CD1c-positive myeloid dendritic cell (primary cell): ENCODE measurements at regions not wholly inside any gene's neighbourhood (a gene's known extent, or its start where the extent isn't known, plus 50 kb on each side); places are given as distances from the start of the nearest gene placed in this dataset.

Experiments
- DNase-seq: peaks from one replicate; pipeline ENCODE4 v3.0.0-alpha.2; 2016; ENCODE audit errors: extremely low spot score

DNA sequence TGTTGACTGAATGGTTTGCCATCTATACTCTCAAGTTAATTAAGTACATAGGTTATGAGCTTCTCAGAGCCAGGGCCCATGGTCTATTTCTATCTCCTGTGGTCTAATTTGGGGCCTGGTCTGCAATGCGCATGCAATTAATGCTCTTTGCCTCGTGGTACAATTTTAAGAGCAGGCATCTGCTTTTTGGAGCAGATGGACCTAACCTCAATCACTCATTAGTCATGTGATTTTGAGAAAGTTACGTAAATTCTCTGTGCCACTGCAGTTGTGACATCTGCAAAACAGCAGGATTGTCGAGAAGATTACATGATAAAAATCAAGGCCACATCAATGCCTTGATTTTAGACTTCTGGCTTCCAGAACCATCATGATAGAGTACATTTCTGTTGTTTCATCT is 543.7 kb upstream of the ADAMTS9 start:
- no peak for DNase-seq

DNA sequence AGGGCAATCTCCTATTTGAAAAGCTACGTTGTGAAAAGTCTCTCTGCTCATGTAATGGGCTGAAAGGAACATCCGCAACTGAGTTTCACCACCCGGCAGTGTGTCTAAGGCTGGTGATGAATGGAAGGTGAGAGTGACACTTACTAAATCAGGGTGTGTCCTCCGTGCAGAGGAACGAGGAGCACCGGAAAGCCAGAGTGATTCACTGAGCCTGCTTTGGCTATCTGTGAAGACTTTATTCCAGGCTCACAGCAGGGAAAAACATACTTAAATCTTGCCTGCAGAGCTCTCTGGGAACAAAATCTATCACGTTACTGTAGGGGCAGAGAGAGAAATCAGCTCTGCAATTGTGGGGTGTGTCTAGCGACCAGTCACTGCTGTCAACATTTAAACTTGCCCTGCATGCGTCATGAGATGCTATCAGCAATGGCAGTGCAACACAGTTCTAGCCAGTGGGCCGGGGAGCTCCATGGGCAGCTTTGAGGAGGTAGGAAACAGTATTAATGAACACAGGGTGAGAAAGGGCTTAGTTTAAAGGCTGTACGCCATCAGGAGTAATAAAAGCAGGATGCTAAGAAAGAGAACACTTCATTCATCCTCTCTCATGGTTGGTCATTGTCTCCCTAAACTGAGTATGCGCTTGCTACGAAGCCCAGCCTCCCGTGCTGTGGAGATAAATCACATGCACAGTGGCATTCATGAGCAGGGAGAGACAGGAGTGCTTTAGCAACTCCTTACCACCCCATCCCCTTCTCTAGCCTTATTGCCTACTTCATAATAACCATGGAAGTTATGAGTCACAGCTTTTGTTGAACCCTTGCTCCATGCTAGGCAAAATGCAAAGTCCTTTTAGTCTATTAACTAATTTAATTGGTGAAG is 542.7 kb upstream of the ADAMTS9 start:
- no peak for DNase-seq

DNA sequence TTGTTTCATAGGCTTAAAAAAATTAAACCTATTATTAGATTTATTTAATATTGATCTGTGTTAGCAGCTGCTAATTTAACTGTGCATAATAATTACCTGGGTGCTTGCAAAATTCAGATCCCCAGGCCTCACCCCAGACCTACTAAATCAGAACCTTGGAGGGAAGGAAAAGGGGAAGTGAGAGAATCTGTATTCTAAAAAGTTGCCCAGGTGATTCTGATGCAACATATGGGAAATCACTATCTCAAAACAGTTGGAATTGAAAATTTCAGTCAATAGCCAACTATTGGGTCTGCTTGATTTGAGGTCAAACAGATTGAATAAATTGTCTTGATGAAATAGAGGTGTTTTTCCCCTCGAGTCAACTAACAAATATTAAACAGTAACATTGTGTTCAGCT is 538.5 kb upstream of the ADAMTS9 start:
- DNase-seq, result no peak

DNA sequence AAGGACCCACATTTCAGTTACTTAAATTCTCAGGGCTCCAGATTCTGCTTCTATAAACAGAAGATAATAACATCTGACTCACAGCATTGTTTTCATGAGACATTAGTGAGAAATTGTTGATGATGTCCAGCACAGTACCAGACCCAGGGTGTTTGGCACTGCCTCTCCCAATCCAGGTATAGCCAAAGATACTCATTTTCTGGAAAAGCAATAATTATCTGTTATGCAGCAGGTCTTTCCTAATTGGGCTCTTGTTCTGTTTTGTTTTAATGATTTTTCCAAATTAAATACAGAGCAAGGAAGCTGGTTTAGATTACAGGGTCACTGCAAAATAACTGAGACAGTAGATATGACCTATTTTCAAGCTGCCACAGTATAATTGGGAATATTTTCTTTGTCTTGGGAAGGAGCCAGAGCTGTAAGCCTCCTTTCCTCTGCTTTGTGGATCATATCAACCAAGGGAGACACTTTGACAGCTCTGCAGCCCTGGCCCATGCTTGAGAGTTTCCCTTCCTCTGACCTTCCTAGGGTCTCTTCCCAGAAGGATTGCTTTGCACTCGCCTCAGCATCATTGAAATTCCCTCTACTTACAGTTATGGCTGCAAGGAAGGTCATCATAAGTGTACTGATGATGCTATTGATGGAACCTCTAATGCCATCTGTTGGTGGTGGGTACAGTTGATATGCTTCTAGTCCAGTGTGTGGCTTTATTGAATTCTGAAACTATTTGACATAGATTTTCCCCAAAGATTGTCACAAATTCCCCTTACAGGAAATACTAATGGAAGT is 522.4 kb upstream of the ADAMTS9 start:
- no peak for DNase-seq

DNA sequence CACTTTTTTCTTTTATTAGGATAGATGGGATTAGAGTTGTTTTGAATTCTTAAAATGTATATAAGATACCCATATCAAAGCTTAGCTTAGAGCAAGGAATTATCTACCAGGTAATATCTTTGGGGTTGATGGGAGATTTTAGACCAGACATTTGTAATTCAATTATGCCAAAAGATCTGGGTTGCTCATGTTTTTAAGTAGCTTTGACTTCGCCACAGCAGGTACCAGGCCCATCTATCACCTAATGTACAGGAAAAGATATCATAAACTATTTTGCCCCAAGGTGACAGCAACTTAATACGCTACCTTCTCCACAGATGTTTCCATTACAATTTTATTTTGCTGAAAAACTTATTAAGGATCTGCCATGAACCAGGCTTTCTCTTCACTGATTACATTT is 514.6 kb upstream of the ADAMTS9 start:
- no peak for DNase-seq

DNA sequence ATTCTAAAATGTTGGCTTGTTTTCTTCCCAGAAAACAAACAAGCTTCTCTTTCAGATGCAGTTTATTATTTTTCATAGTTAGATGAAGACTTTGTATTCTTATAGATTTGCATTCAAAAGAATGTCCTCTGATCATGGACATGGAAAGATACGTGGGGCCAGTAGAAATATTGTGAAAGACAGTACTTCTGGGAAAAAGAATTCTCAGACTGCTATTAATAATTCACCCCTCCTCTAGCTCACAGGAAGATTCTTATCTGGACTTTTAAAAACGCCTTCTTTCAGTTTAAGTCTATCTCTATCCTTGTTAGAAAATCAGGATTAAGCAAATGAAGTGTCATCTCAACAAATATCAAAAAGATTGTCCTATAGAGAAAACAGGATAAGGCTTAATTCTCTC is 514.1 kb upstream of the ADAMTS9 start:
- DNase-seq, result no peak

DNA sequence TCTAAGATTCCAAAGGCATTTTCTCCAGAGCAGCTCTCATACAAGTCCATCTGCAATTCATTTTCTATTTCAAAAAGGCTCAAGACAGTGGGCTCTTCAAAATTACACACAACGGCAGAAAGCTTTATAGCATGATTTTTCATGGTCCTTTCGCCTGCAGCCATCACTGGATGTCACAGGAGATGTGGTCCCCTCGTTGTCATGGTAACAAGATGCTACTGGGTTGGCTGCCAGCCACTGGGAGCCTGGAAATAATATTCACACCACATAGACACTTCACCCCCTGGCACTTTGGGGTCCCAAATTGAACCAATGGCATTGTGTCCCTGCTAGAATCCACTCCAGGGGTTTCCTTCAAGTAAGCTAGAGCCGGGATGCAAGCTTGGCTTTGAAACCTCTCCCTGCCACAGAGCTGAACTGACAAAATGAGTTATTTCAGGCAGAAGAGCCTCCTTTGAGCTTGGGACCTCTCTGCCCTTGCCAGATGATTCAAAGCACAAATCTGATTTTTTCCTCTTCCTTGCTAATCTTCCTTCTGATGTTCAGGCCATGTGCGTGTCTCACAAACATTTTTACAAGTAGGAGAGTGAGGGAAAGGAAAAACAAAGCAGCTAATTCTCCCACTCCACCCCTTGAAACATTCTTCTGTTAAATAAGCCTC is 512.6 kb upstream of the ADAMTS9 start:
- DNase-seq, result no peak

DNA sequence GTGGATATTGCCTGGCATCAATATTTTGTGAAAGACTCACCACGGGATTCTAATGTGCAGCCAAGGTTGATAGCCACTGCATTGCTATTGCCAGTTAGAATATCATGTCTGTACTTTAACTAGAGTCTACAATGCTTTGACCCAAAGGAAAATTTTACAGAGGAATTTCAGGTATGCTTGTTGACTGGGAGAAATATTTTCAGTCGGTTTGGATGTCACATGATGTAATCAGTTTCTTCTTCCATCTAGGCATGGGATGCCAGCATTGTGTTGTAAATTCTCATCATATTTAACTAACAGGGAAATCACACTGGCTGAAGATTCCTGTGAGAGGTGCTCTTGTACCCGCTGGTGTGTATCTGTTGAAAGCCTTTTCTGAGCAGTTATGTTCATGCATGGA is 508.9 kb upstream of the ADAMTS9 start:
- DNase-seq, result no peak

DNA sequence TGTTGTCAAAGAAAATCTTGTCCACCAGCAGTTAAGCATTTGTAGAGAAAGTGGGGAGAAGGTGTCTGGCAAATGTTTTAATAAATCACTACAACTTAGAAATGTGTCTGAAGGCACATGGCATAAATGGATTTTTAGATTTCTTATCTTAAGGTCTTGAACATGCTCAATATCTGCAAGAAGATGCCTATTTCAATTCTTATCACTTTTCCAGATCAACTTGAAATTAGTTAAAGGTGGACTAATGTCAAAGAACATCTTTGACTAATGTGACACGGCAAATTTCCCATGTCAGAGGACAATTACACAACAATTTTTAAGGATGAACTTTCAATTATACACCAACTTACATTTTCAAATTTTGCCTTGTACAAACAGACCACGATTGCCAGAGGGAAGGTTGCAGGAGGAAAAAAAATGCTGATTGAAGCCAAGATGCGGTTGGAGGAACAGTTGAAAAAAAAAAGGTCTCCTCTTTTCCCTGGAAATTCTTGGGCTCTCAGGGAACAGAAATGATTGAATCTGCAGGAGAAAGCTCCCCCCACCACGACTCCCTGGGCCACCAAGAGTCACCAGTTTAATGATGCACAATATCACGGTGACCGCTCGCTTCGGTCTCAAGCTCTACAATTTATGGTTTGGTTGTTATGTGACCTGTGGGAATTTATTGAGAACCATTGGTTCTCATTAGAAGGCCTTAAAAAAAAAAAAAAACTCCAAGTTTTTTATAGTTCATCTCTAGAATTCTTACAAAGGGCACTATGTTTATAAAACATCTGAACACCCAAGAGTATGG is 507.6 kb upstream of the ADAMTS9 start:
- DNase-seq, result no peak

DNA sequence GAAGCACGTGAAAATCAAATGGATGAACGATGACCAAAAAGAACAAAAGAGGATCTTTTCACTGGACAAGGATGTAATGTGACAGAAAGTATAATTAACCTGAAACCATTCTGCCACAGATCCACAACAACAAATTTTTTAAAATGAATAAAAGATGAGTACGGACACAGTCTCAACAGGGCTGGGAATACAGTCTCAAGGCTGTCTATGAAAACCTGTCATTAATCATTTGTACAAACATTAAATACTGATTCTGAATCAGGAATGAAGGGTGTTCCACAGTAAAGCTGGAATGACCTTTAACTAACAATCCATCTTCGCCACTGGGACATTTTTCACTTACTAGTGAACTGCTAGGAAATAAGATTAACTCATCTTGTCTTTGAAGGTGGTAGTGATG is 506.9 kb upstream of the ADAMTS9 start:
- DNase-seq, result no peak

DNA sequence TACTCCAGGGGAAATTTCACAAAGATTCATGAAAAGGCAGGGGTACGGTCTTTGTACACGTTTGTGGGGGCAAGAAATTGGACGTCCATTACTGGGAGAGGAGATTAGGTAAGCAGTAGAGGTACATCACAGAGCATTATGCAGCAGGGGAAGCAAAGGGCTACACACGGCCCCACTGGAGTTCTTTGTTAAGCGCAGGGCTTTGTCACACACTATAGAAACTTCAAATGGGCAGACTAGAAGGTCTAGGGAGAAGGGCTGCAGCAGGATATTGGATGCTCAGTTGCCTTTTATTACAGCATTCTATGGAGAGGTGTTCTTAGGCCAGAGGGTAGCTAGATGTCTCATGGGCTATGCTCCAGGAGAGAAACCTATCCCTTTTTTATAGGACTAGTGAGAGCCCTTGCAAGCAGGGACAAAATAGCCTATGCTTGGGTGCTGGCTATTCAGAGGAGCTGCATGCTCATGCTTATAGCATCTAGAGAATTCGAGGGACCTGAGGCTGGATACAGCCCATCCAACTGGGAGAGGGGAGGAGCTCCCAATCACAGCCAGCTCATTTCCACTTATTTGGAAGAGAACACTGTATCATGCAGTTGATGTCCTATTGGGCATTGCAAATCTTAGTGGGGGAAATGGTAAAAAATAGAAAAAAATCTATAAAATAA is 506.4 kb upstream of the ADAMTS9 start:
- no peak for DNase-seq

DNA sequence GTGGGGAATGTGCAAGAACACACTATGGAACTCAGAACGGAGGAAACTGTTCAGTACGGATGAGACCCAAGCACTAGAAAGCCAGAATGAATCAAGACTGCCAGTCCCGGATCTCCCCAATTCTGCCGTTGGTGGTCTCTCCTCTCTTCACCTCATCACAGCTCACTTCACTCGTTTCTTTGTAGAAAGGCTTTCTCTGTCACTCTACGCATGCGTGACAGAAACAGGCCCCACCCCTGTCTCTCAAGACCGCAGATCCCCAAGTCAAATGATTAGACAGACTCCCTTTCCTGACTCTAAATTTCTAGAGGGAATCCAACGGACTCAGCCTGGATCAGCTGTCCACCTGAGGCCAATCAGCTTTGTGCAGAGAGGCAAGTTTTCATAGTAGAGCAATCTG is 505.7 kb upstream of the ADAMTS9 start:
- no peak for DNase-seq

DNA sequence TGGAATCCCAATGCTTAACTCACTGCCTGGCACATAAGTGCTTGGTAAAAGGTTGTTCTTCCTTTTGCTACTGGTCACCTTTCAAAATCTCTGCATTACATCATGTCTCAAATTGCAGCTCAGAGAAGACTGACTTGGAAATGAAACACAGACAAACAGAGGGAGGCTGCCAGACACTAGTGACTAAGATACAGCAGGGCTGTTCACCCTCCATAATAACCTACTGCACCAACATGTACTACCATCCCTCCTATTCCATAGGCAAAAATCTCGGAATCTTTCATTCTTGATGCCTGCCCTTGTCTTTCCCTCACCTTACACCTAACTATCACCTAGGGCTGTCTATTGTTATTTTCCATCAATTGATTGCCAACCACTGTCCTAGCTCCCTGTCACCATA is 502.3 kb upstream of the ADAMTS9 start:
- no peak for DNase-seq

DNA sequence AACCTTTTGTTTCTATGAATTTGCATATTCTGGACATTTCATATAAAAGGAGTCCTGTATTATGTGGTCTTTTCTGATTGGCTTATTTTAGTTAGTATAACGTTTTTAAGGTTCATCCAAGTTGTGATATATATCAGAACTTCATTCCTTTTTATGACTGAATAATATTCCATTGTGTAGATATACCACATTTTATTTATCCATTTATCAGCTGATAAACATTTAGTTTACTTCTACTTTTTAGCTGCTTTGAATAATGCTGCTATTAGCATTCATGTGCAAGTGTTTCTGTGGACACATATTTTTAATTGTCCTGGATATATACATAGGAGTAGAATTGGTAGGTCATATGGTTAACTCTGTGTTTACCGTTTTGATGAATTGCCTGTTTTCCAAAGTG is 498.5 kb upstream of the ADAMTS9 start:
- no peak for DNase-seq

DNA sequence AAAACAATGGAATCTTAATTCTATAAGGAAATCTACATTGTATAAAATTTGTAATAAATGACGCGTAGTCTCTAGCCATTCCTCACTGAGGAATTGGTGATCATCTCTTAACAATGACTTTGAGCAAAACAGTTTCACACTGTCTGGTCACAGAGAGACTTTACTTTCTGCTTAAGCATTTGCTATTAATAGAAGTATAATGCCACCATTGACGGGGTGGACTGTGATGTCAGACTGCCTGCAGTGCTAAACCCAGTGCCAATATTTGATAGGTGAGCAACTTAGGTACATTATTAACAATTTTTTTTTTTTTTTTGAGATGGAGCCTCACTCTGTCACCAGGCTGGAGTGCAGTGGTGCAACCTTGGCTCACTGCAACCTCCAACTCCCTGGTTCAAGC is 494.9 kb upstream of the ADAMTS9 start:
- no peak for DNase-seq

DNA sequence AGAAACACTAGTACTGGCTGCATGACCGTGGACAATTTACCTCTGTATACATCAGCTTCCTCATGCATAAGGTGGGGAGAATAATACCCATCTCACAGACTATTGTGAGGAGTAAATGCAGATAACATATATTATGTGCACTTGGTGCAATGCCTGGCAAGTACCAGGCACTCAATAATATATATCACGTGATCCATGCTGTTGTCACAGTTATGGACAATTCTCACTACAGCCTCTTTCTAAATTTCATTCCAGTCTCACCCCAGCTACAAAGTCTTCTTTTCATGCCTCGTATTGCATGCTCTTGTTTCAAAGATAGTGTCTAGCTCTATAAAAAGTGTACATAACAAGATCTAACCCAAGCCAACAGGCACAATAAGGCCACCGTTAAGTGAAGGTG is 494.3 kb upstream of the ADAMTS9 start:
- no peak for DNase-seq

DNA sequence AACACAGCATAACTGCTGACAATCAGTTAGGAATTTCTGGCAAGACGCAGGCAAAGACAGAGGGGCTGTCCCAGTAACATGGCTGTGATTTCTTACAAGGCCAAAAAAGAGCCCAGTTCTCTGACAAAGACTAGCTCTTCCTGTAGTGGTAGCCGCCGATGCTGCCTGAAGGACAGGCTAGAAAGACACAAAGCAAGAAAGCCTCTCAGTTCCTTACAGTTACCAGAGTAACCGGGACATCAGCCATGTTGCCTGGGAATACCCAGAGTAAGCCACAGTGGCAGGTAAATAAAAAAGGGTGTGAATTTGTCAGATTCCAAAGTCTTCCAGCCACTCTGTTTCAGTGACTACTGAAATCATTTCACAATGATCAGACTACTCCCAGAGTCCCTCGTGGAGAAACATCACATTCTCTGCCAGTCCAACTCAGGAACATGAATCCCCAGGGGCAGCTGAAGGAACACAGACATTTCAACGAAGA is 493.6 kb upstream of the ADAMTS9 start:
- DNase-seq, result no peak

DNA sequence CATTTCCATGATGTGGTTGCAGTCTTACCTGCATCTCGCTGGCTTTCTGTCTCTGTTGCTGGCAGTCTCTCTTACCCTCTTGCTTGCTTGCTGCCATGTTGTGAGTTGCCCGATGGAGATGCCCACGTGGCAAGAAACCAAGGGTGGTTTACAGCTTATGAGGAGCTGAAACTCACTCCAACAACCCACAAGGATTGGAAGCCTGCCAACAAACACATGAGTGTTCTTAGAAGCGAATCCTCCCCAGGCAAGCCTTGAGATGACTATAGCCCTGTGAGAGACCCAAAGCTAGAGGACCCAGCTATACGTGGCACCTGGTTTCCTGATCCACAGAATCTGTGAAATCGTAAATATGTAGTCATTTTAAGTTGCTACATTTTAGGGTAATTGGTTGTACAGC is 490.9 kb upstream of the ADAMTS9 start:
- no peak for DNase-seq

DNA sequence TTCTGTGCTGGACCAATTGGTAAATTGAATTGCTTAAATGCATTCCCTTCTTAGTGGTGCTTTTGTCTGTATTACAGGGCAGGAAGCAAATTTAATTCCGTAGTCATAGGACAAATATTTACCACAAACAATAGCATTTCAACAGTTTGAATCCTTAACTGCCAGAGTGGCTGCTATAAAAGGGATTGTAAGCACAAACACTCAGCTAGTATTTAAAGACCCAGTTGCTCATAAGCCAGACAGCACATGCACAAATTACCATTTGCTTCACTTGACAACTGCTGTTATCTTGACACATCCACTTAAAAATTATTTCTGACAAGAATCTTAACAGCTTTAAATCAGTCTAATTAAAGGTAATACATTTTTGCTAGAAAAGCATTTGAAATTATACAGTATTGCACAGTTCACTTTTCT is 490.2 kb upstream of the ADAMTS9 start:
- no peak for DNase-seq

DNA sequence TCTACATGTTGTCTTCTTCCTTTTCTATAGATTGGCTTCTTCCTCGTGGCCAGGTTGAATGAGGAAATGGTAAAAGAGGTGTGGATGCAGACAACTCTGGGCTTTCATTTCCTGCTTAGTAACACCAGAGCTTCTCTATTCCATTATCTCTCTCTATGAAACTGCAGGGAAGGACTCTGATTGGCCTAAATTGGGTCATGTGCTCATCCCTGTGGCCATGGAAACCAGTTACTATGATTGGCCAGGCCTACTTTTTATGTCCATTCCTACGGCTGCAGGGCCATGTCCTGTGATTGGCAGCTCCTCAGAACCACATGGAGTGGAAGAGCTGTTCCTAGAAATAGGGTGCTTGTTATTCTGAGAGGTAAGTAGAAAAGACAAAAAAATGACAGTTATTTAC is 486.9 kb upstream of the ADAMTS9 start:
- DNase-seq, result no peak

DNA sequence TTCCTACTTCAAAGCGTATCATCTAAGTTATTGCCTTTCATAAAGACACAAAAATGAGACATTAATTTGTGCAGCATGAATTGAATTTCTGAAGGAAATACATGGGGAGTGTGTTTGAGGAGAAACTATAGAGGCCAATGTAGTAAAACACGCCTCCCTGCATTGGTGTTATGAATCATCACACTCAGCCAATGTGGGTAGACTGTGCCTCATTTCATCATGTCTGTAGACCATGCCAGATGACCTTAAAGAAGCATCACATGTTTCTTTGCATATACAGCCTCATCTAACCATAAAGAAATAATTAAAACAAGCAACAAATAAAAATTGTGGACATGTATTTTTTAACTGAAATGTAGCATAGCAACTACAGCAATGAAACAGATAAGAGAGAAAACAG is 486.0 kb upstream of the ADAMTS9 start:
- DNase-seq, result no peak
